H9 (cell line): ENCODE measurements at regions not wholly inside any gene's neighbourhood (a gene's known extent, or its start where the extent isn't known, plus 50 kb on each side); places are given as distances from the start of the nearest gene placed in this dataset.
A peak's percentile ranks its signal among the peaks of the same experiment; 100 is the strongest.

Experiments
- DNase-seq: peaks from one replicate; pipeline ENCODE4 v3.0.0-alpha.2; 2017
- H2AFZ ChIP-seq: one replicate; pipeline ENCODE4 v1.6.1; 2013; ENCODE audit warnings: mild to moderate bottlenecking, low read length, control low read depth, moderate library complexity
- H2AK5ac ChIP-seq: 2 replicates; pipeline ENCODE4 v1.6.1; 2013; ENCODE audit warnings: low read length, control low read depth, mixed read lengths; ENCODE audit not compliant: insufficient read length
- H2BK120ac ChIP-seq: one replicate; pipeline ENCODE4 v1.6.1; 2013; ENCODE audit warnings: low read depth, mild to moderate bottlenecking, low read length, control low read depth, inconsistent platforms; ENCODE audit not compliant: poor library complexity, severe bottlenecking
- H2BK12ac ChIP-seq: 2 replicates; pipeline ENCODE4 v1.6.1; 2013; ENCODE audit warnings: low read length, control low read depth, mixed read lengths, low read depth; ENCODE audit not compliant: insufficient read length
- H2BK15ac ChIP-seq: 2 replicates; pipeline ENCODE4 v1.6.1; 2013; ENCODE audit warnings: low read depth, low read length, control low read depth
- H2BK20ac ChIP-seq: one replicate; pipeline ENCODE4 v1.6.1; 2013; ENCODE audit warnings: low read depth, mild to moderate bottlenecking, low read length, control low read depth, inconsistent platforms; ENCODE audit not compliant: poor library complexity, severe bottlenecking
- H2BK5ac ChIP-seq: 2 replicates; pipeline ENCODE4 v1.6.1; 2013; ENCODE audit warnings: low read length, control low read depth, mixed read lengths; ENCODE audit not compliant: insufficient read length
- H3K14ac ChIP-seq: 2 replicates; pipeline ENCODE4 v1.6.1; 2013; ENCODE audit warnings: low read length, control low read depth; ENCODE audit not compliant: insufficient read depth
- H3K18ac ChIP-seq: 2 replicates; pipeline ENCODE4 v1.6.1; 2013; ENCODE audit warnings: low read depth, mild to moderate bottlenecking, mixed read lengths, low read length, control low read depth; ENCODE audit not compliant: insufficient read length
- H3K23ac ChIP-seq: 2 replicates; pipeline ENCODE4 v1.6.1; 2013; ENCODE audit warnings: low read length, control low read depth, mixed read lengths, low read depth; ENCODE audit not compliant: insufficient read length
- H3K23me2 ChIP-seq: 2 replicates; pipeline ENCODE4 v1.6.1; 2013; ENCODE audit warnings: low read depth, mild to moderate bottlenecking, mixed read lengths, low read length, control low read depth; ENCODE audit not compliant: insufficient read length, poor library complexity, severe bottlenecking
- H3K27ac ChIP-seq: 2 replicates; pipeline ENCODE4 v1.5.1; 2013; ENCODE audit warnings: low read length, control low read depth, mixed read lengths, low read depth; ENCODE audit not compliant: insufficient read length
- H3K27me3 ChIP-seq: 2 replicates; pipeline ENCODE4 v1.6.1; 2013; ENCODE audit warnings: low read length, control low read depth, inconsistent platforms; ENCODE audit not compliant: insufficient read depth
- H3K4ac ChIP-seq: 2 replicates; pipeline ENCODE4 v1.6.1; 2013; ENCODE audit warnings: low read depth, mild to moderate bottlenecking, control low read depth, inconsistent platforms, low read length, moderate library complexity
- H3K4me1 ChIP-seq: 2 replicates; pipeline ENCODE4 v1.6.1; 2013; ENCODE audit warnings: low read length, control low read depth, inconsistent platforms; ENCODE audit not compliant: insufficient read depth
- H3K4me2 ChIP-seq: 2 replicates; pipeline ENCODE4 v1.6.1; 2013; ENCODE audit warnings: low read length, control low read depth, mixed read lengths; ENCODE audit not compliant: insufficient read length, insufficient read depth
- H3K56ac ChIP-seq: 2 replicates; pipeline ENCODE4 v1.6.1; 2013; ENCODE audit warnings: low read depth, mild to moderate bottlenecking, mixed read lengths, low read length, control low read depth; ENCODE audit not compliant: insufficient read length
- H3K79me1 ChIP-seq: 2 replicates; pipeline ENCODE4 v1.6.1; 2013; ENCODE audit warnings: low read depth, mild to moderate bottlenecking, moderate library complexity, low read length, control low read depth, inconsistent platforms; ENCODE audit not compliant: insufficient read depth, poor library complexity, severe bottlenecking
- H3K79me2 ChIP-seq: 2 replicates; pipeline ENCODE4 v1.6.1; 2013; ENCODE audit warnings: low read length, control low read depth, inconsistent platforms; ENCODE audit not compliant: insufficient read depth
- H3K9ac ChIP-seq: 2 replicates; pipeline ENCODE4 v1.6.1; 2013; ENCODE audit warnings: low read length, control low read depth, mixed read lengths; ENCODE audit not compliant: insufficient read length; ENCODE audit errors: extremely low read depth
- H3K9me3 ChIP-seq: one replicate; pipeline ENCODE4 v1.6.1; 2013; ENCODE audit warnings: low read depth, low read length, inconsistent platforms; ENCODE audit not compliant: control insufficient read depth
- H3T11ph ChIP-seq: one replicate; pipeline ENCODE4 v1.6.1; 2013; ENCODE audit warnings: mild to moderate bottlenecking, low read length, control low read depth, inconsistent platforms
- H4K20me1 ChIP-seq: one replicate; pipeline ENCODE4 v1.6.1; 2013; ENCODE audit not compliant: control insufficient read depth, insufficient read length, insufficient read depth
- H4K5ac ChIP-seq: 2 replicates; pipeline ENCODE4 v1.6.1; 2013; ENCODE audit warnings: low read depth, mild to moderate bottlenecking, mixed read lengths, low read length, control low read depth; ENCODE audit not compliant: insufficient read length
- H4K8ac ChIP-seq: replicated peaks from 2 replicates; pipeline ENCODE4 v1.6.1; 2013; ENCODE audit warnings: low read length, control low read depth, mixed read lengths, low read depth; ENCODE audit not compliant: insufficient read length
- H4K91ac ChIP-seq: 2 replicates; pipeline ENCODE4 v1.6.1; 2013; ENCODE audit warnings: low read depth, mild to moderate bottlenecking, moderate library complexity, mixed read lengths, low read length, control low read depth; ENCODE audit not compliant: insufficient read length
- H3K27ac Mint-ChIP-seq, 3 experiments: 2 replicates in 2 of 3; 3 replicates in 1 of 3; pipeline ENCODE4 v1.8.0; 2020 to 2021; ENCODE audit warnings: mixed read lengths in 3 of 3, mild to moderate bottlenecking in 1 of 3, moderate library complexity in 1 of 3
- H3K27me3 Mint-ChIP-seq: 2 replicates; pipeline ENCODE4 v1.8.0; 2021; ENCODE audit warnings: low read depth, mild to moderate bottlenecking, moderate library complexity, mixed read lengths
- H3K36me3 Mint-ChIP-seq, 3 experiments: 2 replicates in 2 of 3; 3 replicates in 1 of 3; pipeline ENCODE4 v1.8.0; 2020 to 2021; ENCODE audit warnings: low read depth in 3 of 3, mixed read lengths in 3 of 3; ENCODE audit not compliant: insufficient read depth in 1 of 3
- H3K4me1 Mint-ChIP-seq, 2 experiments: 2 replicates each; pipeline ENCODE4 v1.8.0; 2020; ENCODE audit warnings: mixed read lengths in 2 of 2
- H3K4me3 Mint-ChIP-seq, 2 experiments: 2 replicates in 1 of 2; 3 replicates in 1 of 2; pipeline ENCODE4 v1.8.0; 2020 to 2021; ENCODE audit warnings: mild to moderate bottlenecking in 2 of 2, mixed read lengths in 2 of 2, moderate library complexity in 1 of 2
- H3K9me3 Mint-ChIP-seq, 2 experiments: 2 replicates in 1 of 2; 3 replicates in 1 of 2; pipeline ENCODE4 v1.8.0; 2020; ENCODE audit warnings: mild to moderate bottlenecking in 2 of 2, mixed read lengths in 2 of 2, moderate library complexity in 1 of 2
- WGBS: extraction: QIAGEN DNeasy Blood & Tissue Kit; methylation state at CpG from one replicate; pipeline ENCODE4 v1.1.7; 2013; ENCODE audit warnings: missing lambda C conversion rate, low lambda C conversion rate, mixed read lengths; ENCODE audit not compliant: insufficient read length; ENCODE audit errors: extremely low coverage; 5-methylcytosine and 5-hydroxymethylcytosine counted together
- TF ChIP-seq, protein P1 (sequence below): fragments of 200-600 bp; sonication (generic); conservative IDR thresholded peaks from 3 replicates; pipeline ENCODE4 v1.8.0; 2021; ENCODE audit warnings: antibody characterized with exemption, mild to moderate bottlenecking

DNA sequence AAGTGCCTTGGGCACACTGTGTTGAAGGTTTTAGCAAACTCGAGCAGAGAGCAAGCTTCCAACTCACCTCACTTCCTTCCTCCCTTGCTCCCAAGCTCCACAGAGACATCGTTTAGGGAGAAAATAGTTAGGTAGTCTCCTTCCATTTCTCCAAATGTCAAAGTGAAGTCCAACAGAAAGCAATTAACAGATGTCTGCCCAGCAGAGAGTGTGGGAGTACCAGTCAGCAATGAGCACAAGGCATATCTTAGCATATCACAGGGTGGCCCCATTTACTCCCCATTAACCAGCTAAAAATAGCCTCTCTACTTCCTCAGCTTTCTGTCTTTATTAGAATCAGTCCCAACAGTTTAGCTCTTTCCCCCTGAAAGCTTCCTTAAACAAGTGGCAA lies 334.2 kb upstream of the CAMK1G start:
- H2AK5ac ChIP-seq = no peak overlapping the region
- H3K14ac ChIP-seq = no peak overlapping the region
- H3K18ac ChIP-seq = no peak overlapping the region
- Mint-ChIP-seq H3K27me3 (no peaks in the 10 kb centered on the region), H3K9me3 (no peaks in the 10 kb centered on the region), H3K36me3 (no peaks in the 10 kb centered on the region), H3K27ac (peak overlapping the region in 1 of 3 experiments; percentile 70; a peak in 1 of 7 replicates), H3K4me1 (peaks cover 28 to 29% of the 10 kb centered on the region in 2 experiments), H3K4me3 (no peak overlapping the region)
- no CpG with 5 or more reads among the region's 2 CpGs for WGBS
- no peak overlapping the region for H2BK12ac ChIP-seq
- no peaks in the 10 kb centered on the region for H4K20me1 ChIP-seq
- no peak overlapping the region for H2AFZ ChIP-seq
- no peak overlapping the region for H2BK15ac ChIP-seq
- no peak overlapping the region for H3K23ac ChIP-seq
- H2BK20ac ChIP-seq = no peak overlapping the region
- H2BK120ac ChIP-seq = no peak overlapping the region
- H3K79me1 ChIP-seq = no peaks in the 10 kb centered on the region
- H4K91ac ChIP-seq = no peak overlapping the region
- no peaks in the 10 kb centered on the region for H3K79me2 ChIP-seq
- H3K4me2 ChIP-seq = peak overlapping the region; percentile 13
- no peak overlapping the region for H4K5ac ChIP-seq
- H3K9ac ChIP-seq = no peak overlapping the region
- DNase-seq = no peak
- no peak overlapping the region for H4K8ac ChIP-seq
- peaks cover 9% of the 10 kb centered on the region; the same call in 1 of the 2 replicates for H3K4me1 ChIP-seq
- no peaks in the 10 kb centered on the region for H3K23me2 ChIP-seq
- H3K9me3 ChIP-seq = no peaks in the 10 kb centered on the region
- no peak overlapping the region for H3K27ac ChIP-seq
- H3K4ac ChIP-seq = no peak overlapping the region
- no peak overlapping the region for H2BK5ac ChIP-seq
- no peak overlapping the region for H3T11ph ChIP-seq
- no peak overlapping the region for H3K56ac ChIP-seq
- H3K27me3 ChIP-seq = no peaks in the 10 kb centered on the region
- TF ChIP-seq, protein P1, sequence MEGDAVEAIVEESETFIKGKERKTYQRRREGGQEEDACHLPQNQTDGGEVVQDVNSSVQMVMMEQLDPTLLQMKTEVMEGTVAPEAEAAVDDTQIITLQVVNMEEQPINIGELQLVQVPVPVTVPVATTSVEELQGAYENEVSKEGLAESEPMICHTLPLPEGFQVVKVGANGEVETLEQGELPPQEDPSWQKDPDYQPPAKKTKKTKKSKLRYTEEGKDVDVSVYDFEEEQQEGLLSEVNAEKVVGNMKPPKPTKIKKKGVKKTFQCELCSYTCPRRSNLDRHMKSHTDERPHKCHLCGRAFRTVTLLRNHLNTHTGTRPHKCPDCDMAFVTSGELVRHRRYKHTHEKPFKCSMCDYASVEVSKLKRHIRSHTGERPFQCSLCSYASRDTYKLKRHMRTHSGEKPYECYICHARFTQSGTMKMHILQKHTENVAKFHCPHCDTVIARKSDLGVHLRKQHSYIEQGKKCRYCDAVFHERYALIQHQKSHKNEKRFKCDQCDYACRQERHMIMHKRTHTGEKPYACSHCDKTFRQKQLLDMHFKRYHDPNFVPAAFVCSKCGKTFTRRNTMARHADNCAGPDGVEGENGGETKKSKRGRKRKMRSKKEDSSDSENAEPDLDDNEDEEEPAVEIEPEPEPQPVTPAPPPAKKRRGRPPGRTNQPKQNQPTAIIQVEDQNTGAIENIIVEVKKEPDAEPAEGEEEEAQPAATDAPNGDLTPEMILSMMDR = no peak
